ENCODE measurements at regions not wholly inside any gene's neighbourhood (a gene's known extent, or its start where the extent isn't known, plus 50 kb on each side); places are given as distances from the start of the nearest gene placed in this dataset.

DNA sequence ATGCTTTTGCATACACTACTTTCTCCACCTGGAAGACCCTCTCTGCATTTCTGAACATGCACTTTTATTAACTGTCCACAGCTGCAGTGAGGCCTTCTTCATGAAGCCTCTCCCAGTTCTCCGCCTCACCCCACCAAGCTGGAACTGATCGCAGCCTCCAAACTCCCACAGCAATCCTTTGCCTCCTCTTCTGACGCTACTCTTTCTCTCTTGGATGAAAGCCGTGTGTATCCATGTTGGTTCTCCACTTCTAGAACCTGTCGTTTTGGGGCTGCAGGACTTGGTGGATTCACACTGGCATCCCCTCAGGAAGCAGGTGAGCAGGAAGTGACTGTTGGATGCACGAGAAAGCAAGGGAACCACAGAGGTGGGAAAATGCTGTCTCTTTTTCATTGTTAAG lies 288.6 kb downstream of the MYCN start:
- Histone ChIP-seq H3K9me3 (ENCODE audit: insufficient read depth, low read depth, low read length) (no peaks in the 10 kb centered on the region), H3K79me2 (ENCODE audit: insufficient read depth, low read length) (no peaks in the 10 kb centered on the region), H3K4me2 (ENCODE audit: low read depth, low read length, poor library complexity, severe bottlenecking) (no peak overlapping the region), H3K4me3 (ENCODE audit: low read length, poor library complexity, severe bottlenecking) (no peak overlapping the region), H4K20me1 (ENCODE audit: insufficient read depth, low read length, poor library complexity, severe bottlenecking) (no peaks in the 10 kb centered on the region), H3K27me3 (ENCODE audit: insufficient read depth, low read length, poor library complexity, severe bottlenecking) (no peaks in the 10 kb centered on the region), H3K9me2 (replicated peaks; ENCODE audit: low read depth, low read length) (no peaks in the 10 kb centered on the region), H2AFZ (ENCODE audit: low read length) (no peak overlapping the region), H3K36me3 (ENCODE audit: insufficient read depth, low read length) (no peaks in the 10 kb centered on the region), H3K4me1 (ENCODE audit: insufficient read depth, low read length, poor library complexity, severe bottlenecking) (no peaks in the 10 kb centered on the region), H3F3A (ENCODE audit: low read depth) (no peaks in the 10 kb centered on the region), H3K9ac (ENCODE audit: low read depth, low read length, poor library complexity, severe bottlenecking) (no peak overlapping the region)
- no peak for TF ChIP-seq EZH2phosphoT487 (IDR thresholded peaks at IDR 0.05; ENCODE audit: borderline replicate concordance)

GRCh38 chr2:16228471-16228870 lies 288.1 kb downstream of the MYCN start:
- TF ChIP-seq, protein P1, sequence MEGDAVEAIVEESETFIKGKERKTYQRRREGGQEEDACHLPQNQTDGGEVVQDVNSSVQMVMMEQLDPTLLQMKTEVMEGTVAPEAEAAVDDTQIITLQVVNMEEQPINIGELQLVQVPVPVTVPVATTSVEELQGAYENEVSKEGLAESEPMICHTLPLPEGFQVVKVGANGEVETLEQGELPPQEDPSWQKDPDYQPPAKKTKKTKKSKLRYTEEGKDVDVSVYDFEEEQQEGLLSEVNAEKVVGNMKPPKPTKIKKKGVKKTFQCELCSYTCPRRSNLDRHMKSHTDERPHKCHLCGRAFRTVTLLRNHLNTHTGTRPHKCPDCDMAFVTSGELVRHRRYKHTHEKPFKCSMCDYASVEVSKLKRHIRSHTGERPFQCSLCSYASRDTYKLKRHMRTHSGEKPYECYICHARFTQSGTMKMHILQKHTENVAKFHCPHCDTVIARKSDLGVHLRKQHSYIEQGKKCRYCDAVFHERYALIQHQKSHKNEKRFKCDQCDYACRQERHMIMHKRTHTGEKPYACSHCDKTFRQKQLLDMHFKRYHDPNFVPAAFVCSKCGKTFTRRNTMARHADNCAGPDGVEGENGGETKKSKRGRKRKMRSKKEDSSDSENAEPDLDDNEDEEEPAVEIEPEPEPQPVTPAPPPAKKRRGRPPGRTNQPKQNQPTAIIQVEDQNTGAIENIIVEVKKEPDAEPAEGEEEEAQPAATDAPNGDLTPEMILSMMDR (conservative IDR thresholded peaks at IDR 0.05; ENCODE audit: low read length), result no peak
- TF ChIP-seq EZH2phosphoT487 (IDR thresholded peaks at IDR 0.05; ENCODE audit: borderline replicate concordance), result no peak
- Histone ChIP-seq H3K27me3 (ENCODE audit: insufficient read depth, low read length, poor library complexity, severe bottlenecking) (no peaks in the 10 kb centered on the region), H3K36me3 (ENCODE audit: insufficient read depth, low read length) (no peaks in the 10 kb centered on the region), H2AFZ (ENCODE audit: low read length) (no peak overlapping the region), H4K20me1 (ENCODE audit: insufficient read depth, low read length, poor library complexity, severe bottlenecking) (no peaks in the 10 kb centered on the region), H3K4me3 (ENCODE audit: low read length, poor library complexity, severe bottlenecking) (no peak overlapping the region), H3K9me2 (replicated peaks; ENCODE audit: low read depth, low read length) (no peaks in the 10 kb centered on the region), H3K9ac (ENCODE audit: low read depth, low read length, poor library complexity, severe bottlenecking) (no peak overlapping the region), H3F3A (ENCODE audit: low read depth) (no peaks in the 10 kb centered on the region), H3K4me1 (ENCODE audit: insufficient read depth, low read length, poor library complexity, severe bottlenecking) (no peaks in the 10 kb centered on the region), H3K9me3 (ENCODE audit: insufficient read depth, low read depth, low read length) (no peaks in the 10 kb centered on the region), H3K79me2 (ENCODE audit: insufficient read depth, low read length) (no peaks in the 10 kb centered on the region), H3K4me2 (ENCODE audit: low read depth, low read length, poor library complexity, severe bottlenecking) (no peak overlapping the region)

- no peak overlapping the region for H3K4me3 ChIP-seq (ENCODE audit: low read length, poor library complexity, severe bottlenecking)
- no peaks in the 10 kb centered on the region for H3K9me3 ChIP-seq (ENCODE audit: insufficient read depth, low read depth, low read length)
- H3K9me2 ChIP-seq (replicated peaks; ENCODE audit: low read depth, low read length), result no peaks in the 10 kb centered on the region
- H3F3A ChIP-seq (ENCODE audit: low read depth), result no peaks in the 10 kb centered on the region
- no peaks in the 10 kb centered on the region for H3K36me3 ChIP-seq (ENCODE audit: insufficient read depth, low read length)
- no peak overlapping the region for H3K4me2 ChIP-seq (ENCODE audit: low read depth, low read length, poor library complexity, severe bottlenecking)
- H3K27me3 ChIP-seq (ENCODE audit: insufficient read depth, low read length, poor library complexity, severe bottlenecking), result no peaks in the 10 kb centered on the region
- no peaks in the 10 kb centered on the region for H3K79me2 ChIP-seq (ENCODE audit: insufficient read depth, low read length)
- no peaks in the 10 kb centered on the region for H3K4me1 ChIP-seq (ENCODE audit: insufficient read depth, low read length, poor library complexity, severe bottlenecking)
- TF ChIP-seq, protein P1 (conservative IDR thresholded peaks at IDR 0.05; ENCODE audit: low read length), result no peak
- TF ChIP-seq EZH2phosphoT487 (IDR thresholded peaks at IDR 0.05; ENCODE audit: borderline replicate concordance), result no peak
- H2AFZ ChIP-seq (ENCODE audit: low read length), result no peak overlapping the region
- no peaks in the 10 kb centered on the region for H4K20me1 ChIP-seq (ENCODE audit: insufficient read depth, low read length, poor library complexity, severe bottlenecking)
- H3K9ac ChIP-seq (ENCODE audit: low read depth, low read length, poor library complexity, severe bottlenecking), result no peak overlapping the region
Observed at GRCh38 chr2:16227811-16228462, 287.6 kb downstream of the MYCN start.
